Kidney (tissue), 13 donors: ENCODE measurements at regions not wholly inside any gene's neighbourhood (a gene's known extent, or its start where the extent isn't known, plus 50 kb on each side); places are given as distances from the start of the nearest gene placed in this dataset.

Source experiments
- DNase-seq, 5 donors: peaks; one replicate each; pipeline ENCODE4 v3.0.0-alpha.2; 2013 to 2020
- FAIRE-seq: peaks from 2 replicates; lab custom pipeline; 2012; peaks lifted over from hg19 to GRCh38; lab: Jason Lieb, UNC
- H3K27ac ChIP-seq, 2 donors: one replicate each; pipeline ENCODE4 v1.7.0; 2013; ENCODE audit warnings: low read depth in 2 of 2, low read length in 2 of 2, inconsistent platforms in 1 of 2
- H3K27me3 ChIP-seq: one replicate; pipeline ENCODE4 v1.7.1; 2013; ENCODE audit warnings: low read length, inconsistent platforms; ENCODE audit not compliant: control insufficient read depth, insufficient read depth
- H3K36me3 ChIP-seq, 3 donors: one replicate each; pipeline versions ENCODE4 v1.7.0 to v1.7.1; 2013; ENCODE audit warnings: low read length in 3 of 3, control low read depth in 1 of 3, inconsistent platforms in 1 of 3; ENCODE audit not compliant: insufficient read depth in 3 of 3, control insufficient read depth in 2 of 3
- H3K4me1 ChIP-seq, 3 donors: one replicate each; pipeline versions ENCODE4 v1.7.0 to v1.7.1; 2013; ENCODE audit warnings: low read length in 3 of 3, inconsistent platforms in 1 of 3, low read depth in 1 of 3; ENCODE audit not compliant: control insufficient read depth in 2 of 3, insufficient read depth in 2 of 3
- H3K4me3 ChIP-seq, 3 donors: one replicate each; pipeline versions ENCODE4 v1.7.0 to v1.8.1; 2013; ENCODE audit warnings: low read length in 3 of 3, control low read depth in 1 of 3, inconsistent platforms in 1 of 3
- H3K9ac ChIP-seq, 3 donors: one replicate each; pipeline versions ENCODE4 v1.7.0 to v1.7.1; 2013; ENCODE audit warnings: low read length in 3 of 3, control low read depth in 1 of 3, inconsistent platforms in 1 of 3
- H3K9me3 ChIP-seq, 3 donors: one replicate each; pipeline versions ENCODE4 v1.7.0 to v1.7.1; 2013; ENCODE audit warnings: low read length in 3 of 3, control low read depth in 1 of 3, inconsistent platforms in 1 of 3; ENCODE audit not compliant: control insufficient read depth in 2 of 3, insufficient read depth in 1 of 3
- intact Hi-C: fragments of 100-400 bp; cut with DNase I; formaldehyde crosslinking; loops from one replicate; pipeline ENCODE4 v1.11.1; 2022
- TF ChIP-seq, protein P1 (sequence below): IDR thresholded peaks from 3 replicates; pipeline ENCODE4 v1.5.1; 2012; ENCODE audit warnings: mild to moderate bottlenecking, moderate library complexity, borderline replicate concordance; ENCODE audit not compliant: insufficient read depth; ENCODE audit errors: extremely low read depth
- donor health status: control.
- donor health status: control.
- donor health status: control.
- donor health status: control.
- donor health status: control.
- donor health status: DM: yes; HTN: yes; CAD: no.
- donor health status: Normal renal cell carcinoma (clear cell type).

GRCh38 chr17:68125111-68125870 is 89.8 kb downstream of the KPNA2 start:
- no peaks in the 10 kb centered on the region for H3K27me3 ChIP-seq
- H3K9me3 ChIP-seq, result no peaks in the 10 kb centered on the region
- no peak overlapping the region for H3K27ac ChIP-seq
- DNase-seq (no peak), FAIRE-seq (no peak)
- H3K4me1 ChIP-seq, result no peaks in the 10 kb centered on the region
- intact Hi-C loops, result no loop called here
- H3K36me3 ChIP-seq, result peaks cover 2 to 12% (median 11%) of the 10 kb centered on the region in 3 donors
- H3K4me3 ChIP-seq, result no peak overlapping the region
- no peak overlapping the region for H3K9ac ChIP-seq
- TF ChIP-seq, protein P1, sequence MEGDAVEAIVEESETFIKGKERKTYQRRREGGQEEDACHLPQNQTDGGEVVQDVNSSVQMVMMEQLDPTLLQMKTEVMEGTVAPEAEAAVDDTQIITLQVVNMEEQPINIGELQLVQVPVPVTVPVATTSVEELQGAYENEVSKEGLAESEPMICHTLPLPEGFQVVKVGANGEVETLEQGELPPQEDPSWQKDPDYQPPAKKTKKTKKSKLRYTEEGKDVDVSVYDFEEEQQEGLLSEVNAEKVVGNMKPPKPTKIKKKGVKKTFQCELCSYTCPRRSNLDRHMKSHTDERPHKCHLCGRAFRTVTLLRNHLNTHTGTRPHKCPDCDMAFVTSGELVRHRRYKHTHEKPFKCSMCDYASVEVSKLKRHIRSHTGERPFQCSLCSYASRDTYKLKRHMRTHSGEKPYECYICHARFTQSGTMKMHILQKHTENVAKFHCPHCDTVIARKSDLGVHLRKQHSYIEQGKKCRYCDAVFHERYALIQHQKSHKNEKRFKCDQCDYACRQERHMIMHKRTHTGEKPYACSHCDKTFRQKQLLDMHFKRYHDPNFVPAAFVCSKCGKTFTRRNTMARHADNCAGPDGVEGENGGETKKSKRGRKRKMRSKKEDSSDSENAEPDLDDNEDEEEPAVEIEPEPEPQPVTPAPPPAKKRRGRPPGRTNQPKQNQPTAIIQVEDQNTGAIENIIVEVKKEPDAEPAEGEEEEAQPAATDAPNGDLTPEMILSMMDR, result no peak

GRCh38 chr17:68127914-68128313 is 92.4 kb downstream of the KPNA2 start:
- H3K27me3 ChIP-seq, result no peaks in the 10 kb centered on the region
- TF ChIP-seq, protein P1, result no peak
- peaks cover 2 to 10% (median 9%) of the 10 kb centered on the region in 3 donors for H3K36me3 ChIP-seq
- no peak overlapping the region for H3K4me3 ChIP-seq
- FAIRE-seq (no peak), DNase-seq (no peak)
- no peak overlapping the region for H3K27ac ChIP-seq
- intact Hi-C loops, result no loop called here
- H3K9ac ChIP-seq, result no peak overlapping the region
- no peaks in the 10 kb centered on the region for H3K9me3 ChIP-seq
- no peaks in the 10 kb centered on the region for H3K4me1 ChIP-seq

DNA sequence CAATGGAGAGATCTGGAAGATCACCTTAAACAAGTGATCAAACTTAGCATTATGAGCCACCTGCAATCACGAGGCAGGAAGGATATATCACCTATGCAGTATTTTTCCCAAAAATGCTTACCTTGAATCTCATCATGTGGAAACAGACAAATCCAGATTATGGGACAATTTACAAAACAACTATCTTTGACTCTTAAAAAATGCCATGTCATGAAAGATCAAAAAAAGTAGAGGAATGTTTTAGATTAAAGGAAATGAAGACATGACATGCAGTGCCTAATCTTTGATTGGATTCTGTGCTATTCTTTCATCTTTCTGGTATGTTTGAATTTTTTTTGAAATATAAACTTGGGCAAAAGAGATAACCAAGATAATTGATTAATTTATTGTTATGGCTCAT is 95.9 kb downstream of the KPNA2 start:
- TF ChIP-seq, protein P1, result no peak
- intact Hi-C loops, result no loop called here
- no peak for DNase-seq
- H3K9ac ChIP-seq, result no peak overlapping the region
- no peaks in the 10 kb centered on the region for H3K4me1 ChIP-seq
- no peak overlapping the region for H3K27ac ChIP-seq
- FAIRE-seq, result no peak
- no peaks in the 10 kb centered on the region for H3K27me3 ChIP-seq
- no peak overlapping the region for H3K4me3 ChIP-seq
- H3K36me3 ChIP-seq, result peaks cover under 1 to 8% (median 6%) of the 10 kb centered on the region in 3 donors
- no peaks in the 10 kb centered on the region for H3K9me3 ChIP-seq
